HCT116 (cell line): ENCODE measurements at regions not wholly inside any gene's neighbourhood (a gene's known extent, or its start where the extent isn't known, plus 50 kb on each side); places are given as distances from the start of the nearest gene placed in this dataset.

ENCODE experiments used
- ATAC-seq: fragments of 200-7000 bp; cut with Tn5 transposase; 2 replicates; pipeline ENCODE4 v1.9.1; 2020; ENCODE audit warnings: mild to moderate bottlenecking, moderate library complexity
- BruUV-seq: library from RNA; stranded (reverse); fragments of 400-500 nt; replicated peaks from 2 replicates; lab custom pipeline; 2021; lab: Mats Ljungman, UMichigan
- CTCF ChIA-PET: fragments of 300-600 bp; sonication (Branson Sonifier 250); formaldehyde crosslinking; loops from one replicate; lab custom pipeline; 2021; ENCODE audit warnings: antibody characterized with exemption; lab: Charles Lee
- POLR2A ChIA-PET: fragments of 300-600, 350-600 bp; sonication (Branson Sonifier 250); formaldehyde crosslinking; loops from one replicate; lab custom pipeline; 2021; ENCODE audit warnings: antibody characterized with exemption; lab: Charles Lee
- RAD21 ChIA-PET, 2 experiments: fragments of 300-600 bp; sonication (Branson Sonifier 250); formaldehyde crosslinking; loops; one replicate each; lab custom pipeline; 2023; ENCODE audit warnings: low total read pairs in 2 of 2; ENCODE audit not compliant: uncharacterized antibody in 2 of 2, unreplicated experiment in 2 of 2, low non-redundant PET in 1 of 2; lab: Charles Lee
- DNase-seq: peaks from one replicate; pipeline ENCODE4 v3.0.0-alpha.2; 2010; ENCODE audit warnings: low read depth, low spot score
- H2AFZ ChIP-seq: fragments of 200-600 bp; shearing (Covaris generic), sonication (generic); 2 replicates; pipeline ENCODE4 v1.6.1; 2017; ENCODE audit warnings: low read depth, mixed run types, mixed read lengths, antibody characterized with exemption, low read length; ENCODE audit not compliant: poor library complexity, severe bottlenecking
- H3K27ac ChIP-seq: 2 replicates; pipeline ENCODE4 v1.5.1; 2012; ENCODE audit warnings: low read depth, low read length
- H3K27me3 ChIP-seq: fragments of 200-600 bp; sonication (generic); 2 replicates; pipeline ENCODE4 v1.6.1; 2016; ENCODE audit warnings: mixed run types, low read length, mixed read lengths; ENCODE audit not compliant: insufficient read depth
- H3K36me3 ChIP-seq, 2 experiments: fragments of 200-500 bp in 1 of 2; fragments of 200-600 bp in 1 of 2; sonication (Bioruptor generic) in 1 of 2; sonication (generic) in 1 of 2; 2 replicates each; pipeline versions ENCODE4 v1.5.1 to v1.6.1; 2014 to 2016; ENCODE audit warnings: low read length in 2 of 2, inconsistent platforms in 1 of 2, mixed read lengths in 1 of 2, mixed run types in 1 of 2; ENCODE audit not compliant: insufficient read depth in 2 of 2, control insufficient read depth in 1 of 2
- H3K4me1 ChIP-seq, 2 experiments: fragments of 200-600 bp in 1 of 2; sonication (generic) in 1 of 2; 2 replicates each; pipeline versions ENCODE4 v1.5.1 to v1.6.1; 2012 to 2017; ENCODE audit warnings: low read length in 2 of 2, inconsistent platforms in 1 of 2, mild to moderate bottlenecking in 1 of 2, mixed read lengths in 1 of 2, mixed run types in 1 of 2, moderate library complexity in 1 of 2; ENCODE audit not compliant: insufficient read depth in 2 of 2, control insufficient read depth in 1 of 2
- H3K4me2 ChIP-seq: fragments of 200-600 bp; sonication (generic); 2 replicates; pipeline ENCODE4 v1.6.1; 2017; ENCODE audit warnings: mixed run types, low read length, mixed read lengths
- H3K4me3 ChIP-seq, 2 experiments: fragments of 200-600 bp in 1 of 2; sonication (generic) in 1 of 2; replicated peaks in 1 of 2; 2 replicates each; pipeline ENCODE4 v1.5.1; 2011 to 2016; ENCODE audit warnings: low read length in 2 of 2, control low read depth in 1 of 2, low read depth in 1 of 2, mild to moderate bottlenecking in 1 of 2, mixed read lengths in 1 of 2, mixed run types in 1 of 2
- H3K79me2 ChIP-seq: fragments of 200-600 bp; sonication (generic); 2 replicates; pipeline ENCODE4 v1.6.1; 2017; ENCODE audit warnings: mild to moderate bottlenecking, mixed run types, low read length, moderate library complexity, mixed read lengths; ENCODE audit not compliant: insufficient read depth
- H3K9ac ChIP-seq: fragments of 200-600 bp; sonication (generic); 2 replicates; pipeline ENCODE4 v1.6.1; 2016; ENCODE audit warnings: low read length, mixed read lengths
- H3K9me2 ChIP-seq: fragments of 200-600 bp; sonication (generic), shearing (Covaris generic); 2 replicates; pipeline ENCODE4 v1.6.1; 2017; ENCODE audit warnings: mixed run types, mild to moderate bottlenecking, moderate library complexity; ENCODE audit not compliant: insufficient read depth
- H3K9me3 ChIP-seq, 2 experiments: fragments of 200-500 bp in 1 of 2; fragments of 200-600 bp in 1 of 2; sonication (Bioruptor generic) in 1 of 2; sonication (generic) in 1 of 2; 2 replicates each; pipeline ENCODE4 v1.6.1; 2014 to 2017; ENCODE audit warnings: low read length in 2 of 2, mixed read lengths in 2 of 2, inconsistent platforms in 1 of 2, low read depth in 1 of 2, mild to moderate bottlenecking in 1 of 2, mixed run types in 1 of 2, moderate library complexity in 1 of 2; ENCODE audit not compliant: control insufficient read depth in 1 of 2, insufficient read depth in 1 of 2
- H4K20me1 ChIP-seq: fragments of 200-600 bp; sonication (generic), shearing (Covaris generic); 2 replicates; pipeline ENCODE4 v1.6.1; 2017; ENCODE audit warnings: mixed run types, mild to moderate bottlenecking, moderate library complexity; ENCODE audit not compliant: insufficient read depth
- ATF3 ChIP-seq: IDR thresholded peaks from 2 replicates; pipeline ENCODE4 v1.6.1; 2012
- CBX3 ChIP-seq: IDR thresholded peaks from 2 replicates; pipeline ENCODE4 v1.6.1; 2012; ENCODE audit warnings: low read depth
- EZH2phosphoT487 ChIP-seq: fragments of 200-600 bp; IDR thresholded peaks from 2 replicates; pipeline ENCODE4 v1.6.1; 2018; ENCODE audit warnings: antibody characterized with exemption, borderline replicate concordance
- MAX ChIP-seq: IDR thresholded peaks from 2 replicates; pipeline ENCODE4 v1.6.1; 2012
- REST ChIP-seq: IDR thresholded peaks from 2 replicates; pipeline ENCODE4 v1.6.1; 2012; ENCODE audit warnings: low read depth
- SIN3A ChIP-seq: IDR thresholded peaks from 2 replicates; pipeline ENCODE4 v1.6.1; 2012; ENCODE audit warnings: low read depth
- SP1 ChIP-seq: IDR thresholded peaks from 2 replicates; pipeline ENCODE4 v1.6.1; 2012; ENCODE audit warnings: low read depth
- SRF ChIP-seq: IDR thresholded peaks from 2 replicates; pipeline ENCODE4 v1.6.1; 2012; ENCODE audit warnings: low read depth
- TCF7L2 ChIP-seq: IDR thresholded peaks from 2 replicates; pipeline ENCODE4 v1.7.0; 2011; ENCODE audit warnings: borderline replicate concordance, inconsistent platforms; ENCODE audit not compliant: insufficient read depth, insufficient read length; ENCODE audit errors: extremely low read depth
- ZBTB33 ChIP-seq: IDR thresholded peaks from 2 replicates; pipeline ENCODE4 v1.6.1; 2011; ENCODE audit warnings: mild to moderate bottlenecking, low read length, moderate library complexity; ENCODE audit not compliant: insufficient replicate concordance; ENCODE audit errors: extremely low read depth
- ZNF274 ChIP-seq: fragments of 200-500 bp; sonication (Bioruptor generic); IDR thresholded peaks from 2 replicates; pipeline ENCODE4 v1.6.1; 2014; ENCODE audit warnings: mild to moderate bottlenecking, low read depth, low read length, inconsistent platforms
- intact Hi-C: fragments of 100-400 bp; cut with micrococcal nuclease; formaldehyde crosslinking; loops from 2 replicates; pipeline ENCODE4 v1.10.0; 2022

- Histone ChIP-seq H2AFZ (no peak overlapping the region), H3K27ac (no peak overlapping the region), H3K27me3 (0 out of 2 replicates have a peak, but pooled peaks cover 5% of the 10 kb centered on the region), H3K36me3 (no peaks in the 10 kb centered on the region), H3K9me3 (no peaks in the 10 kb centered on the region), H3K4me3 (no peak overlapping the region), H3K4me1 (no peaks in the 10 kb centered on the region), H3K9me2 (no peaks in the 10 kb centered on the region), H3K79me2 (no peaks in the 10 kb centered on the region), H4K20me1 (no peaks in the 10 kb centered on the region), H3K4me2 (no peak overlapping the region), H3K9ac (no peak overlapping the region)
- no peak for DNase-seq
- BruUV-seq, result no TSS peak
- intact Hi-C loops, result no loop called here
- ATAC-seq, result no peak
- TF ChIP-seq ZBTB33, result no peak
- ChIA-PET CTCF (no interaction called here), POLR2A (no interaction called here), RAD21 (no interaction called here)
Observed at GRCh38 chr2:238506371-238507068, 79.8 kb downstream of the ASB1 start.

- DNase-seq (no peak), ATAC-seq (no peak)
- no peaks in the 10 kb centered on the region for H3K4me1 ChIP-seq
- H3K36me3 ChIP-seq, result no peaks in the 10 kb centered on the region
- TF ChIP-seq ZNF274, result no peak
- no peak for TF ChIP-seq SRF
- no peak for TF ChIP-seq SIN3A
- TF ChIP-seq SP1, result no peak
- TF ChIP-seq EZH2phosphoT487, result no peak
- no peak for TF ChIP-seq CBX3
- no peak for TF ChIP-seq MAX
- TF ChIP-seq ATF3, result no peak
- TF ChIP-seq TCF7L2, result no peak
- no peak for TF ChIP-seq REST
- H3K9me3 ChIP-seq, result no peaks in the 10 kb centered on the region
- H3K27ac ChIP-seq, result no peak overlapping the region
- ChIA-PET CTCF (no interaction called here), POLR2A (no interaction called here), RAD21 (no interaction called here)
- no peak overlapping the region for H3K9ac ChIP-seq
- intact Hi-C loops, result no loop called here
- H3K79me2 ChIP-seq, result no peaks in the 10 kb centered on the region
- 0 out of 2 replicates have a peak, but pooled peaks cover 5% of the 10 kb centered on the region for H3K27me3 ChIP-seq
- no peaks in the 10 kb centered on the region for H4K20me1 ChIP-seq
- H3K9me2 ChIP-seq, result no peaks in the 10 kb centered on the region
- H3K4me2 ChIP-seq, result no peak overlapping the region
- H2AFZ ChIP-seq, result no peak overlapping the region
- no peak overlapping the region for H3K4me3 ChIP-seq
- BruUV-seq, result no TSS peak
Observed at GRCh38 chr2:238507836-238508235, 81.1 kb downstream of the ASB1 start.
